ENCODE measurements at regions not wholly inside any gene's neighbourhood (a gene's known extent, or its start where the extent isn't known, plus 50 kb on each side); places are given as distances from the start of the nearest gene placed in this dataset.

- no peak for DNase-seq (ENCODE audit: low read depth)
Measured at GRCh38 chr20:57804470-57805250, 94.8 kb upstream of the PMEPA1 start.

GRCh38 chr20:57803508-57804005 is 93.7 kb upstream of the PMEPA1 start:
- DNase-seq (ENCODE audit: low read depth): no peak

GRCh38 chr20:57802765-57803507 is 93.1 kb upstream of the PMEPA1 start:
- no peak for DNase-seq (ENCODE audit: low read depth)

- DNase-seq (ENCODE audit: low read depth): no peak
Measured at GRCh38 chr20:57801581-57801980, 91.8 kb upstream of the PMEPA1 start.

GRCh38 chr20:57800791-57801430 is 91.1 kb upstream of the PMEPA1 start:
- DNase-seq (ENCODE audit: low read depth): no peak

- no peak for DNase-seq (ENCODE audit: low read depth)
Measured at GRCh38 chr20:57797401-57797800, 87.6 kb upstream of the PMEPA1 start.

- DNase-seq (ENCODE audit: low read depth): no peak
Measured at GRCh38 chr20:57795977-57796560, 86.3 kb upstream of the PMEPA1 start.

GRCh38 chr20:57795342-57795697 is 85.5 kb upstream of the PMEPA1 start:
- DNase-seq (ENCODE audit: low read depth): no peak

- no peak for DNase-seq (ENCODE audit: low read depth)
Measured at GRCh38 chr20:57794600-57795341, 85.0 kb upstream of the PMEPA1 start.

GRCh38 chr20:57794036-57794435 is 84.2 kb upstream of the PMEPA1 start:
- no peak for DNase-seq (ENCODE audit: low read depth)

- no peak for DNase-seq (ENCODE audit: low read depth)
Measured at GRCh38 chr20:57793421-57793820, 83.6 kb upstream of the PMEPA1 start.

GRCh38 chr20:57792386-57793080 is 82.7 kb upstream of the PMEPA1 start:
- DNase-seq (ENCODE audit: low read depth): no peak

GRCh38 chr20:57791966-57792365 is 82.2 kb upstream of the PMEPA1 start:
- no peak for DNase-seq (ENCODE audit: low read depth)

- no peak for DNase-seq (ENCODE audit: low read depth)
Measured at GRCh38 chr20:57791178-57791962, 81.6 kb upstream of the PMEPA1 start.

- DNase-seq (ENCODE audit: low read depth): no peak
Measured at GRCh38 chr20:57790176-57790575, 80.4 kb upstream of the PMEPA1 start.

GRCh38 chr20:57788936-57789613 is 79.3 kb upstream of the PMEPA1 start:
- DNase-seq (ENCODE audit: low read depth): no peak

- no peak for DNase-seq (ENCODE audit: low read depth)
Measured at GRCh38 chr20:57787990-57788781, 78.4 kb upstream of the PMEPA1 start.

GRCh38 chr20:57787151-57787989 is 77.6 kb upstream of the PMEPA1 start:
- DNase-seq (ENCODE audit: low read depth): no peak

Data from non-pigmented ciliary epithelial cell (primary cell).